HCT116 (cell line): ENCODE measurements at regions not wholly inside any gene's neighbourhood (a gene's known extent, or its start where the extent isn't known, plus 50 kb on each side); places are given as distances from the start of the nearest gene placed in this dataset.
A peak's percentile ranks its signal among the peaks of the same experiment; 100 is the strongest.

Source experiments
- ATAC-seq: fragments of 200-7000 bp; cut with Tn5 transposase; 2 replicates; pipeline ENCODE4 v1.9.1; 2020; ENCODE audit warnings: mild to moderate bottlenecking, moderate library complexity
- BruUV-seq: library from RNA; stranded (reverse); fragments of 400-500 nt; replicated peaks from 2 replicates; lab custom pipeline; 2021; lab: Mats Ljungman, UMichigan
- CTCF ChIA-PET: fragments of 300-600 bp; sonication (Branson Sonifier 250); formaldehyde crosslinking; loops from one replicate; lab custom pipeline; 2021; ENCODE audit warnings: antibody characterized with exemption; lab: Charles Lee
- POLR2A ChIA-PET: fragments of 300-600, 350-600 bp; sonication (Branson Sonifier 250); formaldehyde crosslinking; loops from one replicate; lab custom pipeline; 2021; ENCODE audit warnings: antibody characterized with exemption; lab: Charles Lee
- RAD21 ChIA-PET, 2 experiments: fragments of 300-600 bp; sonication (Branson Sonifier 250); formaldehyde crosslinking; loops; one replicate each; lab custom pipeline; 2023; ENCODE audit warnings: low total read pairs in 2 of 2; ENCODE audit not compliant: uncharacterized antibody in 2 of 2, unreplicated experiment in 2 of 2, low non-redundant PET in 1 of 2; lab: Charles Lee
- DNase-seq: peaks from one replicate; pipeline ENCODE4 v3.0.0-alpha.2; 2010; ENCODE audit warnings: low read depth, low spot score
- H2AFZ ChIP-seq: fragments of 200-600 bp; shearing (Covaris generic), sonication (generic); 2 replicates; pipeline ENCODE4 v1.6.1; 2017; ENCODE audit warnings: low read depth, mixed run types, mixed read lengths, antibody characterized with exemption, low read length; ENCODE audit not compliant: poor library complexity, severe bottlenecking
- H3K27ac ChIP-seq: 2 replicates; pipeline ENCODE4 v1.5.1; 2012; ENCODE audit warnings: low read depth, low read length
- H3K27me3 ChIP-seq: fragments of 200-600 bp; sonication (generic); 2 replicates; pipeline ENCODE4 v1.6.1; 2016; ENCODE audit warnings: mixed run types, low read length, mixed read lengths; ENCODE audit not compliant: insufficient read depth
- H3K36me3 ChIP-seq, 2 experiments: fragments of 200-500 bp in 1 of 2; fragments of 200-600 bp in 1 of 2; sonication (Bioruptor generic) in 1 of 2; sonication (generic) in 1 of 2; 2 replicates each; pipeline versions ENCODE4 v1.5.1 to v1.6.1; 2014 to 2016; ENCODE audit warnings: low read length in 2 of 2, inconsistent platforms in 1 of 2, mixed read lengths in 1 of 2, mixed run types in 1 of 2; ENCODE audit not compliant: insufficient read depth in 2 of 2, control insufficient read depth in 1 of 2
- H3K4me1 ChIP-seq, 2 experiments: fragments of 200-600 bp in 1 of 2; sonication (generic) in 1 of 2; 2 replicates each; pipeline versions ENCODE4 v1.5.1 to v1.6.1; 2012 to 2017; ENCODE audit warnings: low read length in 2 of 2, inconsistent platforms in 1 of 2, mild to moderate bottlenecking in 1 of 2, mixed read lengths in 1 of 2, mixed run types in 1 of 2, moderate library complexity in 1 of 2; ENCODE audit not compliant: insufficient read depth in 2 of 2, control insufficient read depth in 1 of 2
- H3K4me2 ChIP-seq: fragments of 200-600 bp; sonication (generic); 2 replicates; pipeline ENCODE4 v1.6.1; 2017; ENCODE audit warnings: mixed run types, low read length, mixed read lengths
- H3K4me3 ChIP-seq, 2 experiments: fragments of 200-600 bp in 1 of 2; sonication (generic) in 1 of 2; replicated peaks in 1 of 2; 2 replicates each; pipeline ENCODE4 v1.5.1; 2011 to 2016; ENCODE audit warnings: low read length in 2 of 2, control low read depth in 1 of 2, low read depth in 1 of 2, mild to moderate bottlenecking in 1 of 2, mixed read lengths in 1 of 2, mixed run types in 1 of 2
- H3K79me2 ChIP-seq: fragments of 200-600 bp; sonication (generic); 2 replicates; pipeline ENCODE4 v1.6.1; 2017; ENCODE audit warnings: mild to moderate bottlenecking, mixed run types, low read length, moderate library complexity, mixed read lengths; ENCODE audit not compliant: insufficient read depth
- H3K9ac ChIP-seq: fragments of 200-600 bp; sonication (generic); 2 replicates; pipeline ENCODE4 v1.6.1; 2016; ENCODE audit warnings: low read length, mixed read lengths
- H3K9me2 ChIP-seq: fragments of 200-600 bp; sonication (generic), shearing (Covaris generic); 2 replicates; pipeline ENCODE4 v1.6.1; 2017; ENCODE audit warnings: mixed run types, mild to moderate bottlenecking, moderate library complexity; ENCODE audit not compliant: insufficient read depth
- H3K9me3 ChIP-seq, 2 experiments: fragments of 200-500 bp in 1 of 2; fragments of 200-600 bp in 1 of 2; sonication (Bioruptor generic) in 1 of 2; sonication (generic) in 1 of 2; 2 replicates each; pipeline ENCODE4 v1.6.1; 2014 to 2017; ENCODE audit warnings: low read length in 2 of 2, mixed read lengths in 2 of 2, inconsistent platforms in 1 of 2, low read depth in 1 of 2, mild to moderate bottlenecking in 1 of 2, mixed run types in 1 of 2, moderate library complexity in 1 of 2; ENCODE audit not compliant: control insufficient read depth in 1 of 2, insufficient read depth in 1 of 2
- H4K20me1 ChIP-seq: fragments of 200-600 bp; sonication (generic), shearing (Covaris generic); 2 replicates; pipeline ENCODE4 v1.6.1; 2017; ENCODE audit warnings: mixed run types, mild to moderate bottlenecking, moderate library complexity; ENCODE audit not compliant: insufficient read depth
- CBX3 ChIP-seq: IDR thresholded peaks from 2 replicates; pipeline ENCODE4 v1.6.1; 2012; ENCODE audit warnings: low read depth
- CEBPB ChIP-seq: IDR thresholded peaks from 2 replicates; pipeline ENCODE4 v1.6.1; 2012; ENCODE audit warnings: low read depth
- EGR1 ChIP-seq: IDR thresholded peaks from 2 replicates; pipeline ENCODE4 v1.6.1; 2012; ENCODE audit warnings: low read depth
- ELF1 ChIP-seq: IDR thresholded peaks from 2 replicates; pipeline ENCODE4 v1.6.1; 2012; ENCODE audit warnings: low read depth, borderline replicate concordance
- EZH2 ChIP-seq: fragments of 200-600 bp; sonication (generic); IDR thresholded peaks from 2 replicates; pipeline ENCODE4 v1.6.1; 2017; ENCODE audit warnings: antibody characterized with exemption, mixed run types
- EZH2phosphoT487 ChIP-seq: fragments of 200-600 bp; IDR thresholded peaks from 2 replicates; pipeline ENCODE4 v1.6.1; 2018; ENCODE audit warnings: antibody characterized with exemption, borderline replicate concordance
- FOSL1 ChIP-seq: IDR thresholded peaks from 2 replicates; pipeline ENCODE4 v1.6.1; 2012; ENCODE audit warnings: low read depth
- JUND ChIP-seq: IDR thresholded peaks from 2 replicates; pipeline ENCODE4 v1.6.1; 2012
- POLR2A ChIP-seq: IDR thresholded peaks from 2 replicates; pipeline ENCODE4 v1.7.0; 2011; ENCODE audit warnings: borderline replicate concordance; ENCODE audit not compliant: insufficient read depth, insufficient read length; ENCODE audit errors: extremely low read depth
- SIN3A ChIP-seq: IDR thresholded peaks from 2 replicates; pipeline ENCODE4 v1.6.1; 2012; ENCODE audit warnings: low read depth
- SP1 ChIP-seq: IDR thresholded peaks from 2 replicates; pipeline ENCODE4 v1.6.1; 2012; ENCODE audit warnings: low read depth
- SRF ChIP-seq: IDR thresholded peaks from 2 replicates; pipeline ENCODE4 v1.6.1; 2012; ENCODE audit warnings: low read depth
- YY1 ChIP-seq: IDR thresholded peaks from 2 replicates; pipeline ENCODE4 v1.6.1; 2011; ENCODE audit warnings: low read length, low read depth, moderate library complexity, mild to moderate bottlenecking; ENCODE audit not compliant: insufficient replicate concordance; ENCODE audit errors: extremely low read depth
- ZFX ChIP-seq: fragments of 450-650 bp; IDR thresholded peaks from 2 replicates; pipeline ENCODE4 v1.6.1; 2017
- ZNF274 ChIP-seq: fragments of 200-500 bp; sonication (Bioruptor generic); IDR thresholded peaks from 2 replicates; pipeline ENCODE4 v1.6.1; 2014; ENCODE audit warnings: mild to moderate bottlenecking, low read depth, low read length, inconsistent platforms
- intact Hi-C: fragments of 100-400 bp; cut with micrococcal nuclease; formaldehyde crosslinking; loops from 2 replicates; pipeline ENCODE4 v1.10.0; 2022
- TF ChIP-seq, protein P1 (sequence below): IDR thresholded peaks from 2 replicates; pipeline ENCODE4 v1.6.1; 2011; ENCODE audit warnings: mild to moderate bottlenecking, low read length, moderate library complexity; ENCODE audit not compliant: insufficient replicate concordance; ENCODE audit errors: extremely low read depth
- TF ChIP-seq, protein P2 (sequence below): IDR thresholded peaks from 2 replicates; pipeline ENCODE4 v1.6.1; 2012

DNA sequence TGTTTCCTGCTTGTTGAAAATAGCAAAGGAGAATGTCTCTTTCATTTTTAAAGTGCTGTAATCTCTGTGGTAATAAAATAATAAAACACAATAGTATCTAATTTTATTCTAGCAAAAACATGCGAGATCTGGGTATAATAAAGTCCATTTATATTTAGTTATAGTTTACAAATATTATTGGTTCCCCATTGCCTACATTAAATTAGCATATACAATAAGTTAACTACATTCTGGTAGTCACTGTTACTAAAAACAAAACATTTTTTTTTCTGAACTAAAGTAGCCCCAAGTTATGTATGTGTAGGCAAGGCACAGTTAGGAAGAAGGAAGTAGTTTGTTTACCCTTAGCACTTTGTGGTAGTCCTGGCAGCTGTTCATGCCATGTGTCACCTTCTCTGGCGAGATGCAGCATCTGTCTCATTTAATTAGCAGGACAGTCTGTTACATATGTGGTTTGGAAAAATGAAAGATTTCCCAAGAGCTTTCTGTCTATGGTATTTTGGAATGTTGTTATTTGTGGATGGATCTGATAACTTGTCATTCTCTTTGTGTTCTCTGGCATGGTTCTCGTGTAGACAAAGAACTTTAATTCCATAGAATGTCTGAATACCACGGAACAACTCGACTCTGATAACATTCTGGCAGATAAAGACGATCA lies 231.3 kb upstream of the PITX2 start:
- ChIA-PET CTCF (no interaction called here), RAD21 (no interaction called here), POLR2A (no interaction called here)
- intact Hi-C loops, result no loop called here
- no peaks in the 10 kb centered on the region for H3K9me3 ChIP-seq
- ATAC-seq (no peak), DNase-seq (no peak)
- no peaks in the 10 kb centered on the region for H3K79me2 ChIP-seq
- no peak overlapping the region for H3K4me2 ChIP-seq
- H3K4me1 ChIP-seq, result peaks cover 0 to 4% of the 10 kb centered on the region in 2 experiments; a peak in 1 of 4 replicates
- 0 out of 2 replicates have a peak, but pooled peaks cover 4% of the 10 kb centered on the region for H3K9me2 ChIP-seq
- TF ChIP-seq JUND, result no peak
- peak; percentile 17; the same call in 1 of the 2 replicates for TF ChIP-seq SP1
- H3K27me3 ChIP-seq, result no peaks in the 10 kb centered on the region
- peak overlapping the region; percentile 63 for H2AFZ ChIP-seq
- no peaks in the 10 kb centered on the region for H3K36me3 ChIP-seq
- H3K27ac ChIP-seq, result no peak overlapping the region
- no peak overlapping the region for H3K4me3 ChIP-seq
- no peak overlapping the region for H3K9ac ChIP-seq
- no TSS peak for BruUV-seq
- no peaks in the 10 kb centered on the region for H4K20me1 ChIP-seq

DNA sequence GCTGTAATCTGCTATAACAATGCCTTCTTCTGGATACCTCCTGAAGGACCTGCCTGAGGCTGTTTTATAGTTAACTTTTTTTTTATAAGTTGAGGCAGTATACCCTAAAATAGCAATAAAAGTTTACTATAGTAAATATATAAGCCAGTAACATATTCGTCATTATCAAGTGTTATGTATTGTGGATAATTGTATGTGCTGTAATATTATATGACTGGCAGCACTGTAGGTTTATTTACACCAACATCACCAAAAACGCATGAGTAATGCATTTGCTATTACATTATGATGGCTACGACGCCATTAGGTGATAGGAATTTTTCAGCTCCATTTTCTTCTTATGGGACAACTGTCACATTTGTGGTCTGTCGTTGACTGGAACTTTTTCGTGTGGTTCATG lies 237.2 kb upstream of the PITX2 start:
- no peaks in the 10 kb centered on the region for H4K20me1 ChIP-seq
- H3K9me2 ChIP-seq, result 0 out of 2 replicates have a peak, but pooled peaks cover 4% of the 10 kb centered on the region
- DNase-seq (no peak), ATAC-seq (no peak)
- H3K9ac ChIP-seq, result no peak overlapping the region
- ChIA-PET POLR2A (no interaction called here), CTCF (no interaction called here), RAD21 (no interaction called here)
- H3K4me1 ChIP-seq, result no peaks in the 10 kb centered on the region
- intact Hi-C loops, result no loop called here
- no peaks in the 10 kb centered on the region for H3K27me3 ChIP-seq
- no peak overlapping the region for H3K4me3 ChIP-seq
- H3K9me3 ChIP-seq, result no peaks in the 10 kb centered on the region
- no peak overlapping the region for H3K4me2 ChIP-seq
- no peaks in the 10 kb centered on the region for H3K36me3 ChIP-seq
- H3K27ac ChIP-seq, result no peak overlapping the region
- H2AFZ ChIP-seq, result no peak overlapping the region
- H3K79me2 ChIP-seq, result no peaks in the 10 kb centered on the region
- BruUV-seq, result no TSS peak
- no peak for TF ChIP-seq JUND
- no peak for TF ChIP-seq YY1
- TF ChIP-seq CEBPB, result no peak
- no peak for TF ChIP-seq SRF
- TF ChIP-seq EZH2phosphoT487, result no peak
- TF ChIP-seq, protein P1, sequence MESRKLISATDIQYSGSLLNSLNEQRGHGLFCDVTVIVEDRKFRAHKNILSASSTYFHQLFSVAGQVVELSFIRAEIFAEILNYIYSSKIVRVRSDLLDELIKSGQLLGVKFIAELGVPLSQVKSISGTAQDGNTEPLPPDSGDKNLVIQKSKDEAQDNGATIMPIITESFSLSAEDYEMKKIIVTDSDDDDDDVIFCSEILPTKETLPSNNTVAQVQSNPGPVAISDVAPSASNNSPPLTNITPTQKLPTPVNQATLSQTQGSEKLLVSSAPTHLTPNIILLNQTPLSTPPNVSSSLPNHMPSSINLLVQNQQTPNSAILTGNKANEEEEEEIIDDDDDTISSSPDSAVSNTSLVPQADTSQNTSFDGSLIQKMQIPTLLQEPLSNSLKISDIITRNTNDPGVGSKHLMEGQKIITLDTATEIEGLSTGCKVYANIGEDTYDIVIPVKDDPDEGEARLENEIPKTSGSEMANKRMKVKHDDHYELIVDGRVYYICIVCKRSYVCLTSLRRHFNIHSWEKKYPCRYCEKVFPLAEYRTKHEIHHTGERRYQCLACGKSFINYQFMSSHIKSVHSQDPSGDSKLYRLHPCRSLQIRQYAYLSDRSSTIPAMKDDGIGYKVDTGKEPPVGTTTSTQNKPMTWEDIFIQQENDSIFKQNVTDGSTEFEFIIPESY, result no peak
- no peak for TF ChIP-seq EGR1
- TF ChIP-seq ZNF274, result no peak
- no peak for TF ChIP-seq CBX3
- TF ChIP-seq FOSL1, result no peak
- no peak for TF ChIP-seq EZH2
- TF ChIP-seq SIN3A, result no peak
- TF ChIP-seq ZFX, result no peak
- TF ChIP-seq ELF1, result no peak
- no peak for TF ChIP-seq POLR2A
- TF ChIP-seq SP1, result no peak
- TF ChIP-seq, protein P2, sequence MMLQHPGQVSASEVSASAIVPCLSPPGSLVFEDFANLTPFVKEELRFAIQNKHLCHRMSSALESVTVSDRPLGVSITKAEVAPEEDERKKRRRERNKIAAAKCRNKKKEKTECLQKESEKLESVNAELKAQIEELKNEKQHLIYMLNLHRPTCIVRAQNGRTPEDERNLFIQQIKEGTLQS, result no peak
